ENCODE measurements at regions not wholly inside any gene's neighbourhood (a gene's known extent, or its start where the extent isn't known, plus 50 kb on each side); places are given as distances from the start of the nearest gene placed in this dataset.

- H3K9me3 ChIP-seq (ENCODE audit: insufficient read depth, low read depth, low read length), result peaks cover 6% of the 10 kb centered on the region
- H3K9ac ChIP-seq (ENCODE audit: low read length), result no peak overlapping the region
- no peak overlapping the region for H3K27ac Mint-ChIP-seq (ENCODE audit: unreplicated experiment)
- H3K4me3 ChIP-seq (ENCODE audit: insufficient read depth, low read depth, low read length), result no peak overlapping the region
- H3K27me3 Mint-ChIP-seq (ENCODE audit: low read depth, unreplicated experiment), result peaks cover 19% of the 10 kb centered on the region
- H3K4me2 ChIP-seq (ENCODE audit: low read length), result no peak overlapping the region
- H3K9me3 Mint-ChIP-seq (ENCODE audit: unreplicated experiment), result no peaks in the 10 kb centered on the region
- FAIRE-seq, result no peak
- no peak overlapping the region for H2AFZ ChIP-seq (ENCODE audit: low read depth, low read length)
- no peak overlapping the region for H3K27ac ChIP-seq (ENCODE audit: low read depth, low read length)
- TF ChIP-seq CTCF (IDR thresholded peaks at IDR 0.05; ENCODE audit: insufficient read depth, low read depth, low read length), result no peak
- TF ChIP-seq EZH2 (IDR thresholded peaks at IDR 0.05; ENCODE audit: insufficient read depth, low read length), result no peak
- H3K36me3 ChIP-seq (ENCODE audit: insufficient read depth, low read length), result no peaks in the 10 kb centered on the region
- no peaks in the 10 kb centered on the region for H3K27me3 ChIP-seq (ENCODE audit: insufficient read depth, low read length)
- no peaks in the 10 kb centered on the region for H3K4me1 Mint-ChIP-seq (ENCODE audit: low read depth, unreplicated experiment)
- H3K4me1 ChIP-seq (ENCODE audit: insufficient read depth, low read length), result no peaks in the 10 kb centered on the region
- H3K79me2 ChIP-seq (ENCODE audit: insufficient read depth, low read length), result no peaks in the 10 kb centered on the region
- DNase-seq (ENCODE audit: low read depth), result no peak
- no peaks in the 10 kb centered on the region for H4K20me1 ChIP-seq (ENCODE audit: insufficient read depth, low read length)
- H3K36me3 Mint-ChIP-seq (ENCODE audit: low read depth, unreplicated experiment), result no peaks in the 10 kb centered on the region
- no peak overlapping the region for H3K4me3 Mint-ChIP-seq (ENCODE audit: unreplicated experiment)
These were observed 239.7 kb downstream of the CTTN start for GRCh38 chr11:70637949-70638583.

GRCh38 chr11:70640408-70640807, 242.1 kb downstream of the CTTN start:
- no peak overlapping the region for H3K27ac ChIP-seq (ENCODE audit: low read depth, low read length)
- H3K27me3 Mint-ChIP-seq (ENCODE audit: low read depth, unreplicated experiment), result peaks cover 26% of the 10 kb centered on the region
- H3K79me2 ChIP-seq (ENCODE audit: insufficient read depth, low read length), result no peaks in the 10 kb centered on the region
- no peaks in the 10 kb centered on the region for H3K4me1 ChIP-seq (ENCODE audit: insufficient read depth, low read length)
- H3K9me3 Mint-ChIP-seq (ENCODE audit: unreplicated experiment), result no peaks in the 10 kb centered on the region
- H3K27ac Mint-ChIP-seq (ENCODE audit: unreplicated experiment), result no peak overlapping the region
- no peak overlapping the region for H3K4me2 ChIP-seq (ENCODE audit: low read length)
- H3K27me3 ChIP-seq (ENCODE audit: insufficient read depth, low read length), result no peaks in the 10 kb centered on the region
- no peak overlapping the region for H3K4me3 ChIP-seq (ENCODE audit: insufficient read depth, low read depth, low read length)
- peaks cover 3% of the 10 kb centered on the region for H3K36me3 Mint-ChIP-seq (ENCODE audit: low read depth, unreplicated experiment)
- no peak overlapping the region for H3K4me3 Mint-ChIP-seq (ENCODE audit: unreplicated experiment)
- H3K36me3 ChIP-seq (ENCODE audit: insufficient read depth, low read length), result no peaks in the 10 kb centered on the region
- peaks cover 6% of the 10 kb centered on the region for H3K9me3 ChIP-seq (ENCODE audit: insufficient read depth, low read depth, low read length)
- peaks cover 7% of the 10 kb centered on the region for H3K4me1 Mint-ChIP-seq (ENCODE audit: low read depth, unreplicated experiment)
- no peak for TF ChIP-seq CTCF (IDR thresholded peaks at IDR 0.05; ENCODE audit: insufficient read depth, low read depth, low read length)
- TF ChIP-seq EZH2 (IDR thresholded peaks at IDR 0.05; ENCODE audit: insufficient read depth, low read length), result no peak
- FAIRE-seq (no peak), DNase-seq (ENCODE audit: low read depth) (no peak)
- H4K20me1 ChIP-seq (ENCODE audit: insufficient read depth, low read length), result no peaks in the 10 kb centered on the region
- no peak overlapping the region for H3K9ac ChIP-seq (ENCODE audit: low read length)
- no peak overlapping the region for H2AFZ ChIP-seq (ENCODE audit: low read depth, low read length)

GRCh38 chr11:70641369-70641768, 243.0 kb downstream of the CTTN start:
- no peak overlapping the region for H3K27ac ChIP-seq (ENCODE audit: low read depth, low read length)
- no peak overlapping the region for H3K9ac ChIP-seq (ENCODE audit: low read length)
- H3K27me3 Mint-ChIP-seq (ENCODE audit: low read depth, unreplicated experiment), result peaks cover 31% of the 10 kb centered on the region
- H3K36me3 ChIP-seq (ENCODE audit: insufficient read depth, low read length), result no peaks in the 10 kb centered on the region
- peaks cover under 1% of the 10 kb centered on the region for H3K9me3 ChIP-seq (ENCODE audit: insufficient read depth, low read depth, low read length)
- no peak overlapping the region for H3K4me3 ChIP-seq (ENCODE audit: insufficient read depth, low read depth, low read length)
- DNase-seq (ENCODE audit: low read depth), result no peak
- no peak overlapping the region for H3K4me3 Mint-ChIP-seq (ENCODE audit: unreplicated experiment)
- H4K20me1 ChIP-seq (ENCODE audit: insufficient read depth, low read length), result no peaks in the 10 kb centered on the region
- H3K4me1 Mint-ChIP-seq (ENCODE audit: low read depth, unreplicated experiment), result peaks cover 7% of the 10 kb centered on the region
- H3K27me3 ChIP-seq (ENCODE audit: insufficient read depth, low read length), result no peaks in the 10 kb centered on the region
- H3K4me2 ChIP-seq (ENCODE audit: low read length), result no peak overlapping the region
- peaks cover 1% of the 10 kb centered on the region for H3K9me3 Mint-ChIP-seq (ENCODE audit: unreplicated experiment)
- no peak overlapping the region for H2AFZ ChIP-seq (ENCODE audit: low read depth, low read length)
- FAIRE-seq, result no peak
- H3K36me3 Mint-ChIP-seq (ENCODE audit: low read depth, unreplicated experiment), result peaks cover 3% of the 10 kb centered on the region
- H3K79me2 ChIP-seq (ENCODE audit: insufficient read depth, low read length), result no peaks in the 10 kb centered on the region
- H3K4me1 ChIP-seq (ENCODE audit: insufficient read depth, low read length), result no peaks in the 10 kb centered on the region
- no peak overlapping the region for H3K27ac Mint-ChIP-seq (ENCODE audit: unreplicated experiment)
- TF ChIP-seq CTCF (IDR thresholded peaks at IDR 0.05; ENCODE audit: insufficient read depth, low read depth, low read length) (no peak), EZH2 (IDR thresholded peaks at IDR 0.05; ENCODE audit: insufficient read depth, low read length) (no peak)
